Stimulated activated CD4-positive, alpha-beta T cell treated with anti-CD3 and anti-CD28 coated beads, Interleukin-1b, Interleukin-23, amount 100 ng/mL, for 48 hours (primary cell): ENCODE measurements at regions not wholly inside any gene's neighbourhood (a gene's known extent, or its start where the extent isn't known, plus 50 kb on each side); places are given as distances from the start of the nearest gene placed in this dataset.

ENCODE experiments used
- DNase-seq: peaks from one replicate; pipeline ENCODE4 v3.0.0-alpha.2; 2020

GRCh38 chr18:51865538-51865937, 474.5 kb upstream of the DCC start:
- no peak for DNase-seq

GRCh38 chr18:51867767-51868166, 472.2 kb upstream of the DCC start:
- no peak for DNase-seq

GRCh38 chr18:51878724-51879123, 461.3 kb upstream of the DCC start:
- no peak for DNase-seq

- no peak for DNase-seq
Observed at GRCh38 chr18:51879329-51879728, 460.7 kb upstream of the DCC start.

- no peak for DNase-seq
Observed at GRCh38 chr18:51881394-51881793, 458.6 kb upstream of the DCC start.

- no peak for DNase-seq
Observed at GRCh38 chr18:51884039-51884438, 456.0 kb upstream of the DCC start.

- no peak for DNase-seq
Observed at GRCh38 chr18:51890762-51891161, 449.2 kb upstream of the DCC start.

GRCh38 chr18:51891876-51892275, 448.1 kb upstream of the DCC start:
- DNase-seq: no peak

- DNase-seq: no peak
Observed at GRCh38 chr18:51897884-51898283, 442.1 kb upstream of the DCC start.

GRCh38 chr18:51907687-51908597, 432.1 kb upstream of the DCC start:
- no peak for DNase-seq

GRCh38 chr18:51908598-51908944, 431.4 kb upstream of the DCC start:
- DNase-seq: no peak

- DNase-seq: no peak
Observed at GRCh38 chr18:51911584-51911983, 428.4 kb upstream of the DCC start.

- DNase-seq: no peak
Observed at GRCh38 chr18:51912381-51912780, 427.6 kb upstream of the DCC start.

GRCh38 chr18:51915176-51915575, 424.8 kb upstream of the DCC start:
- DNase-seq: no peak

GRCh38 chr18:51921862-51922261, 418.1 kb upstream of the DCC start:
- no peak for DNase-seq

GRCh38 chr18:51933903-51934302, 406.1 kb upstream of the DCC start:
- no peak for DNase-seq

GRCh38 chr18:51936115-51936514, 403.9 kb upstream of the DCC start:
- no peak for DNase-seq

GRCh38 chr18:51941999-51942398, 398.0 kb upstream of the DCC start:
- no peak for DNase-seq

- no peak for DNase-seq
Observed at GRCh38 chr18:51943281-51943680, 396.7 kb upstream of the DCC start.

- no peak for DNase-seq
Observed at GRCh38 chr18:51946946-51947345, 393.1 kb upstream of the DCC start.

GRCh38 chr18:51952844-51953243, 387.2 kb upstream of the DCC start:
- DNase-seq: no peak

GRCh38 chr18:51953521-51953920, 386.5 kb upstream of the DCC start:
- no peak for DNase-seq

GRCh38 chr18:51955136-51955535, 384.9 kb upstream of the DCC start:
- no peak for DNase-seq

- no peak for DNase-seq
Observed at GRCh38 chr18:51957001-51957400, 383.0 kb upstream of the DCC start.

- DNase-seq: no peak
Observed at GRCh38 chr18:51980101-51980500, 359.9 kb upstream of the DCC start.
